Prostate gland (tissue), 2 donors: ENCODE measurements at regions not wholly inside any gene's neighbourhood (a gene's known extent, or its start where the extent isn't known, plus 50 kb on each side); places are given as distances from the start of the nearest gene placed in this dataset.

Source experiments
- CTCF ChIP-seq, 4 experiments: fragments of 200-600 bp in 2 of 4; fragments of 450-650 bp in 2 of 4; sonication (generic) in 2 of 4; IDR thresholded peaks; 1 replicate in 3 of 4; 2 replicates in 1 of 4; pipeline ENCODE4 v1.5.1; 2016 to 2019; ENCODE audit warnings: antibody characterized with exemption in 4 of 4, mild to moderate bottlenecking in 2 of 4, moderate library complexity in 2 of 4
- POLR2A ChIP-seq: fragments of 450-650 bp; IDR thresholded peaks from one replicate; pipeline ENCODE4 v1.6.1; 2016; ENCODE audit warnings: antibody characterized with exemption, mild to moderate bottlenecking
- POLR2AphosphoS5 ChIP-seq: sonication (generic); formaldehyde crosslinking; IDR thresholded peaks from one replicate; pipeline ENCODE4 v1.6.1; 2017; ENCODE audit warnings: antibody characterized with exemption

GRCh38 chr5:141786700-141787099 lies 91.5 kb downstream of the PCDH1 start:
- TF ChIP-seq CTCF (IDR thresholded peaks at IDR 0.05) (no peak), POLR2AphosphoS5 (no peak), POLR2A (no peak)
